ENCODE measurements at regions not wholly inside any gene's neighbourhood (a gene's known extent, or its start where the extent isn't known, plus 50 kb on each side); places are given as distances from the start of the nearest gene placed in this dataset.

DNA sequence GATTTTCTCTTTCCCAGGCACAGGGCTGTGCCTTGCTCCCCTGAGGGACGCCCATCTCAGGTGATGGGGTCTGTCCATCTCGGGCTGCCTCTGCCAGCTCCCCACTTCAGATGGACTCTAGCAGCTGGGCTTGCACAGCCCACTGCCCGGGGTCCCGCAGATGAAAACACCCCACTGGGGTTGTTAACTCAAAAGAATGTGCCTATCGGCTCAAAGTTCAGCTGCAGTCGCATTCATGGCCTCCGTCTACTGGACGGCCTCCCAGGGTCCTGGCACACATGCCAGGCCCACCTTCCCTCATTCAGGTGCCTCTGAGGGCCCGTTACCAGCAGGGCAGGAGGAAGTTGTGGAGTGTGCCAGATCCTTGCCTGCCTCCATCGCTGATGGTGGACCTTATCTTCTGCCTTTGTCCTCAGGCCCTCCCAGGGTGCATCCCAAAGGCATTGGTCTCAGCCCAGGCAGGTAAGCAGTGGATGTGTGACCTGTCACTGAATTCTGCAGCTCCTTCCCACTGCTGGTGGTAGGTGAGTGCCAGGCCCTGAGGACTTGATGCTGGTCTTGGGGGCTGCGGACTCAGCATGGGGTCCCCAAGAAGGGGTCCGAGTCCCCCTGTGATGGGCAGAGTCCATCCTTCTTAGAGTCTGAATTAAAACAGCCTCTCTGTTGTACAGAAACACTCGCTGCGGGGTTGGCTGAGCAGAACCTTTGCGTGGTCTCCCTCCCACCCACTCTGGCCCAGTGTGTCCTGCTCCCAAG lies 324.6 kb upstream of the DIO3 start:
- no peak overlapping the region for H2AFZ ChIP-seq (ENCODE audit: low read depth)
- no peaks in the 10 kb centered on the region for H3K36me3 ChIP-seq (ENCODE audit: insufficient read depth)
- no peaks in the 10 kb centered on the region for H4K20me1 ChIP-seq (ENCODE audit: insufficient read depth)
- no peaks in the 10 kb centered on the region for H3K79me2 ChIP-seq (ENCODE audit: insufficient read depth, low read depth)
- no peak overlapping the region for H3K27ac ChIP-seq
- H3K9ac ChIP-seq = no peak overlapping the region
- TF ChIP-seq, protein P1, sequence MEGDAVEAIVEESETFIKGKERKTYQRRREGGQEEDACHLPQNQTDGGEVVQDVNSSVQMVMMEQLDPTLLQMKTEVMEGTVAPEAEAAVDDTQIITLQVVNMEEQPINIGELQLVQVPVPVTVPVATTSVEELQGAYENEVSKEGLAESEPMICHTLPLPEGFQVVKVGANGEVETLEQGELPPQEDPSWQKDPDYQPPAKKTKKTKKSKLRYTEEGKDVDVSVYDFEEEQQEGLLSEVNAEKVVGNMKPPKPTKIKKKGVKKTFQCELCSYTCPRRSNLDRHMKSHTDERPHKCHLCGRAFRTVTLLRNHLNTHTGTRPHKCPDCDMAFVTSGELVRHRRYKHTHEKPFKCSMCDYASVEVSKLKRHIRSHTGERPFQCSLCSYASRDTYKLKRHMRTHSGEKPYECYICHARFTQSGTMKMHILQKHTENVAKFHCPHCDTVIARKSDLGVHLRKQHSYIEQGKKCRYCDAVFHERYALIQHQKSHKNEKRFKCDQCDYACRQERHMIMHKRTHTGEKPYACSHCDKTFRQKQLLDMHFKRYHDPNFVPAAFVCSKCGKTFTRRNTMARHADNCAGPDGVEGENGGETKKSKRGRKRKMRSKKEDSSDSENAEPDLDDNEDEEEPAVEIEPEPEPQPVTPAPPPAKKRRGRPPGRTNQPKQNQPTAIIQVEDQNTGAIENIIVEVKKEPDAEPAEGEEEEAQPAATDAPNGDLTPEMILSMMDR (conservative IDR thresholded peaks at IDR 0.05; ENCODE audit: low read depth, low read length) = no peak
- no peak overlapping the region for H3K4me2 ChIP-seq
- H3K4me3 ChIP-seq (IDR thresholded peaks at IDR 0.05; ENCODE audit: insufficient read depth, low read depth, low read length) = no peak overlapping the region
- H3K27me3 ChIP-seq (ENCODE audit: insufficient read depth, low read depth) = peaks cover 24% of the 10 kb centered on the region
- no peaks in the 10 kb centered on the region for H3K4me1 ChIP-seq (ENCODE audit: low read depth, poor library complexity, severe bottlenecking)

DNA sequence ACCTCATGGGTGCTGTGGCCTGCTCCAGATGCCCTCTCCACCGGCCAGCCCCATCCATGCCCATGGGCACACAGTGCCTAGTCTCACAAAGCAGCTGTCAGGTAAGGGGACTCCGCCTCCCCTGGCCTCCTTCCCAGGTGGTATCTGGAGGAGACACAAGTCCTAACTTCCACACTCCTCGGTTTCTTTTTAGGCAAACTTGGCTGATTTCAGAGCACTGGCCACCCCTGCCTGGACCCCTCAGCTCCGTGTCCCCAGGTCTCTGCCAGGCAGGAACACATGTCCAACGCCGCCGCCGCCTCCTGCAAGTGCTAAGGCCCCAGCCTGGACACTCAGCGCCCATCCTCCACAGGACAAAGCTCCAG lies 324.1 kb upstream of the DIO3 start:
- Histone ChIP-seq H3K4me2 (no peak overlapping the region), H3K27ac (no peak overlapping the region), H3K4me1 (ENCODE audit: low read depth, poor library complexity, severe bottlenecking) (no peaks in the 10 kb centered on the region), H3K4me3 (IDR thresholded peaks at IDR 0.05; ENCODE audit: insufficient read depth, low read depth, low read length) (no peak overlapping the region), H3K27me3 (ENCODE audit: insufficient read depth, low read depth) (peaks cover 24% of the 10 kb centered on the region), H3K36me3 (ENCODE audit: insufficient read depth) (no peaks in the 10 kb centered on the region), H3K9ac (no peak overlapping the region), H2AFZ (ENCODE audit: low read depth) (no peak overlapping the region), H3K79me2 (ENCODE audit: insufficient read depth, low read depth) (no peaks in the 10 kb centered on the region), H4K20me1 (ENCODE audit: insufficient read depth) (no peaks in the 10 kb centered on the region)
- TF ChIP-seq, protein P1 (conservative IDR thresholded peaks at IDR 0.05; ENCODE audit: low read depth, low read length) = no peak

DNA sequence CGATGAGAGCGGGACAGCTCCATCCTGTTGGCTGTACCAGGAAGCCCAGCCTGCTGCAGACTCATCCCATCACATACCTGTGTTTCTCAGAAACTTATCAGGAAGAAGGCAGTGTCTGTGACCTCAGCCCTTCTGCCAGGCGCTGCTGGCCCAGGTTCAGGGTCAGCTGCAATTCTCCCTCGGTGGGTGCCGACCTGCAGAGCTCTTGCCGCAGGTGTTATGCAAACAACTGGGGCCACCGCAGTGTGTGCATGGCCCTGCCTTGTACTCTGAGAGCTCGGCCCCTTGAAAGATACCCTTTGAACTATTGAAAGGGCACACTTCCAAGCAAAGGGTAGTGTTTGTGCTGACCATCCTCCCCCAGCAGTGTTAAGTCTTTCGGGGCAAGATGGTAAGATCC lies 322.2 kb upstream of the DIO3 start:
- Histone ChIP-seq H2AFZ (ENCODE audit: low read depth) (no peak overlapping the region), H3K27ac (no peak overlapping the region), H3K4me3 (IDR thresholded peaks at IDR 0.05; ENCODE audit: insufficient read depth, low read depth, low read length) (no peak overlapping the region), H4K20me1 (ENCODE audit: insufficient read depth) (no peaks in the 10 kb centered on the region), H3K36me3 (ENCODE audit: insufficient read depth) (no peaks in the 10 kb centered on the region), H3K79me2 (ENCODE audit: insufficient read depth, low read depth) (no peaks in the 10 kb centered on the region), H3K4me1 (ENCODE audit: low read depth, poor library complexity, severe bottlenecking) (no peaks in the 10 kb centered on the region), H3K4me2 (no peak overlapping the region), H3K27me3 (ENCODE audit: insufficient read depth, low read depth) (peaks cover 27% of the 10 kb centered on the region), H3K9ac (no peak overlapping the region)
- TF ChIP-seq, protein P1 (conservative IDR thresholded peaks at IDR 0.05; ENCODE audit: low read depth, low read length) = no peak

DNA sequence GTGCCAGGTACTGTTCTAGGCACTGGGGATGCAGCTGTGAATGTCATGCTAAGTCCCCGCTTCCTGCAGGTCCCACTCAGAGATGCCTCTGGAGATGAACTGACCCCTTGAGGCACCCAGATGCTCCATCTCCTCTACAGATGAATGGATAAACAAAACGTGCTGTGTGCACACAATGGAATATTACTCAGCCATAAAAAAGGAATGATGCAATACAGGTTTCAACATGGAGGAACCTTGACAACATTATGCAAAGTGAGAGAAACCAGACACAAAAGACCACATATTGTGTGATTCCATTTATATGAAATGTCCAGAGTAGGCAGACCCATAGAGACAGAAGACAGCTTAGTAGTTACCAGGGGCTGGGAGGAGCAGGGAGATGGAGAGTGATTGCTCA lies 320.1 kb upstream of the DIO3 start:
- TF ChIP-seq, protein P1 (conservative IDR thresholded peaks at IDR 0.05; ENCODE audit: low read depth, low read length) = no peak
- no peak overlapping the region for H3K4me2 ChIP-seq
- no peaks in the 10 kb centered on the region for H3K36me3 ChIP-seq (ENCODE audit: insufficient read depth)
- H3K4me1 ChIP-seq (ENCODE audit: low read depth, poor library complexity, severe bottlenecking) = no peaks in the 10 kb centered on the region
- no peak overlapping the region for H3K9ac ChIP-seq
- H3K4me3 ChIP-seq (IDR thresholded peaks at IDR 0.05; ENCODE audit: insufficient read depth, low read depth, low read length) = no peak overlapping the region
- H3K79me2 ChIP-seq (ENCODE audit: insufficient read depth, low read depth) = no peaks in the 10 kb centered on the region
- no peak overlapping the region for H3K27ac ChIP-seq
- H4K20me1 ChIP-seq (ENCODE audit: insufficient read depth) = no peaks in the 10 kb centered on the region
- peaks cover 27% of the 10 kb centered on the region for H3K27me3 ChIP-seq (ENCODE audit: insufficient read depth, low read depth)
- H2AFZ ChIP-seq (ENCODE audit: low read depth) = no peak overlapping the region
